ENCODE measurements at regions not wholly inside any gene's neighbourhood (a gene's known extent, or its start where the extent isn't known, plus 50 kb on each side); places are given as distances from the start of the nearest gene placed in this dataset.
A peak's percentile ranks its signal among the peaks of the same experiment; 100 is the strongest.

DNA sequence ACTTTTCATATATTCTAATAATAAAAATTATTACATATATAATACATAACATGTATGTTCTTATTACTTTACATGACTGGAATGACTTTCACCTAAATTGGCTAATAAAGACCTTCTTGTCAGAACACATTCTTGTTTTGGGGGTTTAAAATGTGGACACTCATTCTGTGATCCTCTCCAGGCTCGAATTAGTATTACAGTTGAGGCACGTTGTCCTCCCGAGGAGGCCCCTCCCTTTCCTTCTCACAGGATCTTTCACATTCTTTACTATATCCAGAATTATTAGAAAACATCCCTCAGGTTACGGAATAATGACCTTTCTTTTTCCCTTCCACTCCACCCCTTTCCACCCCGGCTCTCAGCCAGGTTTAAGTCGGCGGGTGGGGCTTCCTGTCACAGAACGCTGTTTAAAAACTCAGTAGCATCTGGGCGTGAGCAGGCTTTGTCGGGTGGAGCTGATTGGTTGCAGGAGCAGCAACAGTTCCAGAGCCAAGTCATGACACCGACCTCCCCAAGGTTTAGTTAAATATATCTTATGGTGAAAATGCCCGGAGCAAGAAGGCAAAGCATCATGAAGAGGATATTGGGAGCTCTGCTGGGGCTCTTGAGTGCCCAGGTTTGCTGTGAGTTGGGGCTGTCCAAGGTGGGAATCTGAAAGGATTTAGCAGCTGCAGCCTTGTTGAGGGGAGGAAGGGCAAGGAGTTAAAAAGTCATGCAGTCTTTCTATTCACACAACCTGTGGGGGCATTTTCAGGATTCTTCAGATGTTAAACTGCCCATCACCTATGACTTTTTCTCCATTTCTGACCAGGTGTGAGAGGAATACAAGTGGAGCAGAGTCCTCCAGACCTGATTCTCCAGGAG, 396.7 kb upstream of the OR4E1 start:
- intact Hi-C loops (cut with micrococcal nuclease; ENCODE audit: unreplicated experiment) (no loop called here), in situ Hi-C loops (cut with HindIII; ENCODE audit: extremely low pct_ligation_motif_present, low pct_unique_long_range_greater_than_20kb) (no loop called here)
- TF ChIP-seq, protein P1, sequence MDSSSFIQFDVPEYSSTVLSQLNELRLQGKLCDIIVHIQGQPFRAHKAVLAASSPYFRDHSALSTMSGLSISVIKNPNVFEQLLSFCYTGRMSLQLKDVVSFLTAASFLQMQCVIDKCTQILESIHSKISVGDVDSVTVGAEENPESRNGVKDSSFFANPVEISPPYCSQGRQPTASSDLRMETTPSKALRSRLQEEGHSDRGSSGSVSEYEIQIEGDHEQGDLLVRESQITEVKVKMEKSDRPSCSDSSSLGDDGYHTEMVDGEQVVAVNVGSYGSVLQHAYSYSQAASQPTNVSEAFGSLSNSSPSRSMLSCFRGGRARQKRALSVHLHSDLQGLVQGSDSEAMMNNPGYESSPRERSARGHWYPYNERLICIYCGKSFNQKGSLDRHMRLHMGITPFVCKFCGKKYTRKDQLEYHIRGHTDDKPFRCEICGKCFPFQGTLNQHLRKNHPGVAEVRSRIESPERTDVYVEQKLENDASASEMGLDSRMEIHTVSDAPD (CRISPR knock-in tag; IDR thresholded peaks at IDR 0.05): no peak
- TF ChIP-seq HINFP (CRISPR knock-in tag; IDR thresholded peaks at IDR 0.05; ENCODE audit: low read depth) (no peak), KLF6 (CRISPR knock-in tag; IDR thresholded peaks at IDR 0.05) (no peak), KLF15 (CRISPR knock-in tag; IDR thresholded peaks at IDR 0.05; ENCODE audit: borderline replicate concordance) (no peak), TRIM24 (CRISPR knock-in tag; IDR thresholded peaks at IDR 0.05) (no peak), ZBTB4 (CRISPR knock-in tag; IDR thresholded peaks at IDR 0.05; ENCODE audit: borderline replicate concordance) (no peak), POGZ (CRISPR knock-in tag; IDR thresholded peaks at IDR 0.05) (no peak)
- CTCF ChIA-PET (ENCODE audit: low intra/inter-chr PET ratio, low total read pairs): no interaction called here
- no peak for DNase-seq (ENCODE audit: low spot score)
- Histone ChIP-seq H3K4me3 (replicated peaks in 1 of 3; ENCODE audit: insufficient read depth in 1 of 3, low read depth in 2 of 3, low read length in 3 of 3) (no peak overlapping the region), H3K79me2 (ENCODE audit: insufficient read depth, low read length) (no peaks in the 10 kb centered on the region), H3K9me3 (ENCODE audit: low read length) (no peaks in the 10 kb centered on the region), H3K9ac (ENCODE audit: insufficient read depth, low read depth, low read length) (no peak overlapping the region), H3K36me3 (replicated peaks in 1 of 2; ENCODE audit: control insufficient read depth in 1 of 2, insufficient read depth in 2 of 2, low read length in 2 of 2) (no peaks in the 10 kb centered on the region), H2AFZ (ENCODE audit: low read length) (no peak overlapping the region), H3K4me2 (ENCODE audit: low read depth, low read length) (no peak overlapping the region), H3K27me3 (ENCODE audit: control insufficient read depth in 1 of 2, insufficient read depth in 2 of 2, low read length in 2 of 2) (no peaks in the 10 kb centered on the region; a peak in 1 of 5 replicates), H4K20me1 (ENCODE audit: insufficient read depth, low read length) (no peaks in the 10 kb centered on the region), H3K27ac (ENCODE audit: extremely low read length, insufficient read depth, low read length) (no peak overlapping the region), H3K4me1 (ENCODE audit: insufficient read depth, low read length) (no peaks in the 10 kb centered on the region)
- POLR2A ChIA-PET: no interaction called here
- BruUV-seq (replicated peaks): no TSS peak
- peak; percentile 30; the same call in 2 of the 3 replicates for ATAC-seq
- 3% methylated on average over 12 of the region's 12 CpGs for WGBS (ENCODE audit: low lambda C conversion rate)
- no peak for FAIRE-seq

Data from HepG2 (cell line).